ENCODE measurements at regions not wholly inside any gene's neighbourhood (a gene's known extent, or its start where the extent isn't known, plus 50 kb on each side); places are given as distances from the start of the nearest gene placed in this dataset.
"Not testable (repeated sequence)": the region's sequence is repeated elsewhere in the genome, so short reads cannot be mapped to it uniquely, and the experiment has no call there.

GRCh38 chr12:83886479-83886878 is 1026.1 kb downstream of the SLC6A15 start:
- DNase-seq: no peak

- not testable (repeated sequence) for DNase-seq
These were observed 1041.5 kb downstream of the SLC6A15 start for GRCh38 chr12:83870921-83871599.

GRCh38 chr12:83866477-83866876 is 1046.1 kb downstream of the SLC6A15 start:
- DNase-seq: no peak

- DNase-seq: no peak
These were observed 1047.2 kb downstream of the SLC6A15 start for GRCh38 chr12:83865431-83865830.

- no peak for DNase-seq
These were observed 1048.5 kb downstream of the SLC6A15 start for GRCh38 chr12:83864054-83864453.

- DNase-seq: no peak
These were observed 1053.6 kb downstream of the SLC6A15 start for GRCh38 chr12:83859021-83859420.

GRCh38 chr12:83856803-83857202 is 1055.8 kb downstream of the SLC6A15 start:
- DNase-seq: no peak

GRCh38 chr12:83850531-83850930 is 1062.1 kb downstream of the SLC6A15 start:
- no peak for DNase-seq

GRCh38 chr12:83848702-83849101 is 1063.9 kb downstream of the SLC6A15 start:
- DNase-seq: no peak

GRCh38 chr12:83843541-83843940 is 1069.1 kb downstream of the SLC6A15 start:
- DNase-seq: no peak

GRCh38 chr12:83841620-83842019 is 1071.0 kb downstream of the SLC6A15 start:
- DNase-seq: no peak

- DNase-seq: no peak
These were observed 1084.7 kb downstream of the SLC6A15 start for GRCh38 chr12:83827860-83828259.

GRCh38 chr12:83827193-83827592 is 1085.4 kb downstream of the SLC6A15 start:
- DNase-seq: no peak

- peak; percentile 3 for DNase-seq
These were observed 1086.5 kb downstream of the SLC6A15 start for GRCh38 chr12:83826112-83826511.

GRCh38 chr12:83823386-83824045 is 1089.1 kb downstream of the SLC6A15 start:
- peak; percentile 15 for DNase-seq

GRCh38 chr12:83821967-83822366 is 1090.6 kb downstream of the SLC6A15 start:
- DNase-seq: no peak

GRCh38 chr12:83818881-83819280 is 1093.7 kb downstream of the SLC6A15 start:
- DNase-seq: no peak

- DNase-seq: no peak
These were observed 1094.9 kb downstream of the SLC6A15 start for GRCh38 chr12:83817730-83818129.

GRCh38 chr12:83808591-83808990 is 1104.0 kb downstream of the SLC6A15 start:
- DNase-seq: no peak

GRCh38 chr12:83807871-83808270 is 1104.7 kb downstream of the SLC6A15 start:
- DNase-seq: no peak

GRCh38 chr12:83805873-83806272 is 1106.7 kb downstream of the SLC6A15 start:
- DNase-seq: no peak

- DNase-seq: no peak
These were observed 1107.3 kb downstream of the SLC6A15 start for GRCh38 chr12:83805156-83805772.

GRCh38 chr12:83801972-83802371 is 1110.6 kb downstream of the SLC6A15 start:
- no peak for DNase-seq

GRCh38 chr12:83800022-83800421 is 1112.6 kb downstream of the SLC6A15 start:
- no peak for DNase-seq
